NB4 (cell line): ENCODE measurements at regions not wholly inside any gene's neighbourhood (a gene's known extent, or its start where the extent isn't known, plus 50 kb on each side); places are given as distances from the start of the nearest gene placed in this dataset.

Experiments used
- MYC ChIP-seq: IDR thresholded peaks from 2 replicates; pipeline ENCODE4 v1.6.1; 2011; ENCODE audit warnings: low read depth, low read length
- POLR2A ChIP-seq: IDR thresholded peaks from 2 replicates; pipeline ENCODE4 v1.6.1; 2011; ENCODE audit warnings: mild to moderate bottlenecking; ENCODE audit not compliant: insufficient read length; ENCODE audit errors: extremely low read depth
- TF ChIP-seq, protein P1 (sequence below): IDR thresholded peaks from one replicate; pipeline ENCODE4 v1.5.1; 2012; ENCODE audit warnings: low read depth, low read length
- TF ChIP-seq, protein P2 (sequence below): IDR thresholded peaks from 2 replicates; pipeline ENCODE4 v1.6.1; 2011; ENCODE audit warnings: low read depth, low read length

DNA sequence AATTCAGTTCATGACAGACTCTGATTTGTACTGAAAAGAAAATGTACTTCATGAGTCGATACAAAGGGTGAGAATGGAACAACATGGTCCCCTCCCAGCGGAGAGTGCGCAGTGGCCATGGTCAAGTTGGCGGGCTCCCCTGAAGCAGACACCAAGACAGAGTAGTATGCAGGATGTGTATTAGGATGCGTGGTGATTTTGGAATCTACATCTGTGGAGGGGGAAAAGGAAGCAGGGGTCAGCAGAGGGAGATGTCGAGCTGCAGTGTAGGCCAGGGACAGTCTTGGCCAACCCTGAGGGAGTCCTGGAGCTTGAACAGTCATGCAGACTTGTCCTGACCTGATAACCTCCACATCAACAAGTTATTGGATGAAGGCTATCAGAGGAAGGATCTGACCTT is 481.0 kb downstream of the OMA1 start:
- TF ChIP-seq, protein P1, sequence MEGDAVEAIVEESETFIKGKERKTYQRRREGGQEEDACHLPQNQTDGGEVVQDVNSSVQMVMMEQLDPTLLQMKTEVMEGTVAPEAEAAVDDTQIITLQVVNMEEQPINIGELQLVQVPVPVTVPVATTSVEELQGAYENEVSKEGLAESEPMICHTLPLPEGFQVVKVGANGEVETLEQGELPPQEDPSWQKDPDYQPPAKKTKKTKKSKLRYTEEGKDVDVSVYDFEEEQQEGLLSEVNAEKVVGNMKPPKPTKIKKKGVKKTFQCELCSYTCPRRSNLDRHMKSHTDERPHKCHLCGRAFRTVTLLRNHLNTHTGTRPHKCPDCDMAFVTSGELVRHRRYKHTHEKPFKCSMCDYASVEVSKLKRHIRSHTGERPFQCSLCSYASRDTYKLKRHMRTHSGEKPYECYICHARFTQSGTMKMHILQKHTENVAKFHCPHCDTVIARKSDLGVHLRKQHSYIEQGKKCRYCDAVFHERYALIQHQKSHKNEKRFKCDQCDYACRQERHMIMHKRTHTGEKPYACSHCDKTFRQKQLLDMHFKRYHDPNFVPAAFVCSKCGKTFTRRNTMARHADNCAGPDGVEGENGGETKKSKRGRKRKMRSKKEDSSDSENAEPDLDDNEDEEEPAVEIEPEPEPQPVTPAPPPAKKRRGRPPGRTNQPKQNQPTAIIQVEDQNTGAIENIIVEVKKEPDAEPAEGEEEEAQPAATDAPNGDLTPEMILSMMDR = no peak
- TF ChIP-seq POLR2A = no peak
- TF ChIP-seq, protein P2, sequence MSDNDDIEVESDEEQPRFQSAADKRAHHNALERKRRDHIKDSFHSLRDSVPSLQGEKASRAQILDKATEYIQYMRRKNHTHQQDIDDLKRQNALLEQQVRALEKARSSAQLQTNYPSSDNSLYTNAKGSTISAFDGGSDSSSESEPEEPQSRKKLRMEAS = no peak
- no peak for TF ChIP-seq MYC
